BJ (cell line): ENCODE measurements at regions not wholly inside any gene's neighbourhood (a gene's known extent, or its start where the extent isn't known, plus 50 kb on each side); places are given as distances from the start of the nearest gene placed in this dataset.

Experiments used
- CTCF ChIA-PET: fragments of 350-600 bp; formaldehyde crosslinking; extraction: SDS; loops from one replicate; lab custom pipeline; 2021; ENCODE audit warnings: antibody characterized with exemption, inconsistent platforms; lab: Yijun Ruan, JAX
- POLR2A ChIA-PET: fragments of 300-600 bp; sonication (Branson Sonifier 250); formaldehyde crosslinking; extraction: SDS; loops from one replicate; lab custom pipeline; 2021; ENCODE audit warnings: antibody characterized with exemption; lab: Charles Lee
- DNase-seq: peaks from one replicate; pipeline ENCODE4 v3.0.0-alpha.2; 2011; ENCODE audit warnings: low read depth
- H3K27me3 ChIP-seq: 2 replicates; pipeline ENCODE4 v1.6.0; 2011; ENCODE audit warnings: low read length; ENCODE audit not compliant: control insufficient read depth, insufficient read depth
- H3K36me3 ChIP-seq: 2 replicates; pipeline ENCODE4 v1.5.1; 2011; ENCODE audit warnings: low read length; ENCODE audit not compliant: control insufficient read depth, insufficient read depth
- H3K4me3 ChIP-seq: 2 replicates; pipeline ENCODE4 v1.5.1; 2011; ENCODE audit warnings: low read depth, mild to moderate bottlenecking, control low read depth, low read length
- TF ChIP-seq, protein P1 (sequence below): IDR thresholded peaks from 2 replicates; pipeline ENCODE4 v1.5.1; 2011; ENCODE audit warnings: low read depth, mild to moderate bottlenecking, control low read depth, inconsistent platforms, low read length, moderate library complexity; ENCODE audit not compliant: insufficient read depth

DNA sequence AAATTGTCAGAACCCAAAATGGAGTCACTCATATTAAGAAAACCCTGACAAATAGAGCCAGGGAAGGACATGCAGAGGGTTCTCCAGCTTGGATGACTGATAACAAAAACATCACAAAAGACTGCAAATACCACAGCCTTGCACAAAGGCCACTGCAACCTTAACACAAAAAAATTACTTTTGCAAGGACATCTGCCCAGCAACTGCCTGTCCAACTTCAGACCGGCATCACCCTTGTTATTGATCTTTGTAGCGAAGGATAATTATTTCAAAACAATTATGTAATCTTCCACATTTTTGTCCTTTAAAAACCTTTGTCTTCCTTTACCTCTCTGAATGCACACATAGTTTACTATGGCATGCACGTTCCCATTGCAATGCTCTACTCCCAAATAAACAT lies 100.6 kb upstream of the TBX3 start:
- H3K36me3 ChIP-seq = no peaks in the 10 kb centered on the region
- TF ChIP-seq, protein P1, sequence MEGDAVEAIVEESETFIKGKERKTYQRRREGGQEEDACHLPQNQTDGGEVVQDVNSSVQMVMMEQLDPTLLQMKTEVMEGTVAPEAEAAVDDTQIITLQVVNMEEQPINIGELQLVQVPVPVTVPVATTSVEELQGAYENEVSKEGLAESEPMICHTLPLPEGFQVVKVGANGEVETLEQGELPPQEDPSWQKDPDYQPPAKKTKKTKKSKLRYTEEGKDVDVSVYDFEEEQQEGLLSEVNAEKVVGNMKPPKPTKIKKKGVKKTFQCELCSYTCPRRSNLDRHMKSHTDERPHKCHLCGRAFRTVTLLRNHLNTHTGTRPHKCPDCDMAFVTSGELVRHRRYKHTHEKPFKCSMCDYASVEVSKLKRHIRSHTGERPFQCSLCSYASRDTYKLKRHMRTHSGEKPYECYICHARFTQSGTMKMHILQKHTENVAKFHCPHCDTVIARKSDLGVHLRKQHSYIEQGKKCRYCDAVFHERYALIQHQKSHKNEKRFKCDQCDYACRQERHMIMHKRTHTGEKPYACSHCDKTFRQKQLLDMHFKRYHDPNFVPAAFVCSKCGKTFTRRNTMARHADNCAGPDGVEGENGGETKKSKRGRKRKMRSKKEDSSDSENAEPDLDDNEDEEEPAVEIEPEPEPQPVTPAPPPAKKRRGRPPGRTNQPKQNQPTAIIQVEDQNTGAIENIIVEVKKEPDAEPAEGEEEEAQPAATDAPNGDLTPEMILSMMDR = no peak
- ChIA-PET POLR2A (no interaction called here), CTCF (interaction anchor here (1.0 to 1.2 kb wide), 2 partner anchors 29 to 41 kb away, joined by 3 to 4 read pairs; no protein-coding TSS in a partner anchor)
- H3K27me3 ChIP-seq = no peaks in the 10 kb centered on the region
- DNase-seq = no peak
- no peak overlapping the region for H3K4me3 ChIP-seq

DNA sequence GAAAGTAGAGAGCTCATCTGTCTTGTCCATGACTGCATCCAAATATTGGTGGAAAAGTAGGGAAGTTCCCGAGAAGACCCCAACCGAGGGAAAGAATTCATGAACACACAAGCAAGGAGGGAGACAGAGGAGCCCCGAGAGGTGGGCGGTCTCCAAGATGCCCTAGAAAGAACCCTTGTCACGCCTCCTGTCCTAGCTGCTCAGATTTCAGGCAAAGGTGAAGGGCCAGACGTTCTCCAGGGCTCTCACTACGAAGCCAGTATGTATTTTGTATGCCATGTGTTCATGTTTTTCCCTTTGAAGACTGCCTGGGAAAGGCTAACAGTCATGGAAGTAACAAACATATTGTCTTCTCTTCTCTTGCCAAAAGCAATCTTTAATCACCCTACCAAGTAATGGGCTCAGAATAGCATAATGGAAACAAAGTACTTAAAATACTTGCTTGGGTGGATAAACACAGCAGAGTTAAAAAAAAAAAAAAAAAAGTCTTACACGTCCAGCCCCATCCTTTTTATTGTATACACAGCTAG lies 99.2 kb upstream of the TBX3 start:
- H3K4me3 ChIP-seq = no peak overlapping the region
- no peak for DNase-seq
- CTCF ChIA-PET = no interaction called here
- TF ChIP-seq, protein P1 = no peak
- POLR2A ChIA-PET = interaction anchor here (0.6 kb wide), 1 partner anchor 15 kb away, joined by 3 read pairs; no protein-coding TSS in a partner anchor
- H3K36me3 ChIP-seq = no peaks in the 10 kb centered on the region
- H3K27me3 ChIP-seq = no peaks in the 10 kb centered on the region

DNA sequence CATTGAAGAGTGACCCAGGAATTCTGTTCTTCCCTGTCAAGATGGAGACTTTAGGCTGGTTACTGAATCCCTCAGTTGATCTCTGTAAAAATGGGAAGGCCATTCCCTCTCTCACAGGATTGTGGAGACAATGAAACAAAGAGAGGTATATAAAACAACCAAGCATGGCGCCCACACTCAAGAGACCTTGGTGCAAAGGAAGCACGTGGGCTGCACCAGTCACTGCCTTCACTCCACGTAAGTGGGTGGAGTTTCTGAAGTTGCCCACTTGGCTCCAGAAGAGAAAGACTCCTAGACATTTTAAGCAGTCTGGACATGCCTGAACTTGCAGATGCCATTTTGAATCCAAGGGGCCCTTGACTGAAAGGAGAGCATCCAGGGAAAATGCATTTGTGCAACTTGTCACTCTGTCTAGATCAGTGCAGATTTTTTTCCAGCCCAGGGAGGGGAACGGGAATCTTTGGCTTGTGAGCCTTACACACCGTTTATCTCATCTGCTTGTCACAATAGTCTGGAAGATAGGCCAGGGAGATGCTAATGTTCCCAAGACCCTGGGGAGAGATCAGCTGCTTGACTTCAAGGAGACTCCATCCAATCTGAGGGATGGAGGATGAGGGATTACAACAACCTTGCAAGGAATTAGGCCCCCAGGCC lies 96.9 kb upstream of the TBX3 start:
- Histone ChIP-seq H3K27me3 (no peaks in the 10 kb centered on the region), H3K4me3 (no peak overlapping the region), H3K36me3 (no peaks in the 10 kb centered on the region)
- TF ChIP-seq, protein P1 = no peak
- DNase-seq = no peak
- ChIA-PET CTCF (no interaction called here), POLR2A (no interaction called here)

DNA sequence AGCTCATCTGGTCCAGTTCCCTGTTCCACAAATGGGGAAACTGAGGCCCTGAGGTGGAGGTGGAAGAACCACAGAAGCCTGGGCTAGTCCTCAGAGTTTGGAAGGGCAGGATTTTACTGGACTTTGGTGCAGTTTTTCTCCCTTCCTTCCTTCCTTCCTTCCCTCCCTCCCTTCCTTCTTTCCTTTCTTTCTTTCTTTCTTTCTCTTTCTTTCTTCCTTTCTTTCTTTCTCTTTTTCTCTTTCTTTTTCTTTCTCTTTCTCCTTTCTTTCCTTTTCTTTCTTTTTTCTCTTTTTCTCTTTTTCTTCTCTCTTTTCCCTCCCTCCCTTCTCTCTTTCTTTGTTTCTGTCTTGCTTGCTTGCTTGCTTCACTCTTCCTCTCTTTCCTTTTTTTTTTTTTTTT lies 95.7 kb upstream of the TBX3 start:
- POLR2A ChIA-PET = no interaction called here
- CTCF ChIA-PET = no interaction called here
- no peak for DNase-seq
- H3K27me3 ChIP-seq = no peaks in the 10 kb centered on the region
- no peaks in the 10 kb centered on the region for H3K36me3 ChIP-seq
- H3K4me3 ChIP-seq = no peak overlapping the region
- TF ChIP-seq, protein P1 = no peak

DNA sequence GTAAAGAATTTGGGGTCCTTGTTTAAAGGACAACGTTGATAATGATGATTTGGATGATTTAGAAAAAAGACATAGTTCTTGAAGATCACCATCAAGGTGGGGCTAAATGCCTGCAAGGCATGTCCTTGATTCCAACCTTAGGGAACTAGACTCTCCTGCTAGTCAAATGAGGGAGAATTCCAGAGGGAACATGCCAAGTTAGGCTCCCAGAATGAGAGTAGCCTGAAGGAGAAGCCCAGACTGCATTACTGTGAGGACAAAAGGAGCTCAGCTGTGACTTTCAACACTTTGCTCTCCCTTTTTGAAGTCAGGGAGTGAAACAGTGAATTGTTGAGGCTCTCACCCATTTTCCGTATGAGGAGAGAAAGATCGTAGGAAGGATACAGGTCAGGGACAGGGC lies 95.2 kb upstream of the TBX3 start:
- Histone ChIP-seq H3K36me3 (no peaks in the 10 kb centered on the region), H3K4me3 (no peak overlapping the region), H3K27me3 (no peaks in the 10 kb centered on the region)
- TF ChIP-seq, protein P1 = no peak
- DNase-seq = no peak
- ChIA-PET POLR2A (no interaction called here), CTCF (no interaction called here)
